NB4 (cell line): ENCODE measurements at regions not wholly inside any gene's neighbourhood (a gene's known extent, or its start where the extent isn't known, plus 50 kb on each side); places are given as distances from the start of the nearest gene placed in this dataset.
A peak's percentile ranks its signal among the peaks of the same experiment; 100 is the strongest.

Source experiments
- MYC ChIP-seq: IDR thresholded peaks from 2 replicates; pipeline ENCODE4 v1.6.1; 2011; ENCODE audit warnings: low read depth, low read length
- POLR2A ChIP-seq: IDR thresholded peaks from 2 replicates; pipeline ENCODE4 v1.6.1; 2011; ENCODE audit warnings: mild to moderate bottlenecking; ENCODE audit not compliant: insufficient read length; ENCODE audit errors: extremely low read depth
- TF ChIP-seq, protein P1 (sequence below): IDR thresholded peaks from 2 replicates; pipeline ENCODE4 v1.6.1; 2011; ENCODE audit warnings: low read depth, low read length
- TF ChIP-seq, protein P2 (sequence below): IDR thresholded peaks from one replicate; pipeline ENCODE4 v1.5.1; 2012; ENCODE audit warnings: low read depth, low read length

DNA sequence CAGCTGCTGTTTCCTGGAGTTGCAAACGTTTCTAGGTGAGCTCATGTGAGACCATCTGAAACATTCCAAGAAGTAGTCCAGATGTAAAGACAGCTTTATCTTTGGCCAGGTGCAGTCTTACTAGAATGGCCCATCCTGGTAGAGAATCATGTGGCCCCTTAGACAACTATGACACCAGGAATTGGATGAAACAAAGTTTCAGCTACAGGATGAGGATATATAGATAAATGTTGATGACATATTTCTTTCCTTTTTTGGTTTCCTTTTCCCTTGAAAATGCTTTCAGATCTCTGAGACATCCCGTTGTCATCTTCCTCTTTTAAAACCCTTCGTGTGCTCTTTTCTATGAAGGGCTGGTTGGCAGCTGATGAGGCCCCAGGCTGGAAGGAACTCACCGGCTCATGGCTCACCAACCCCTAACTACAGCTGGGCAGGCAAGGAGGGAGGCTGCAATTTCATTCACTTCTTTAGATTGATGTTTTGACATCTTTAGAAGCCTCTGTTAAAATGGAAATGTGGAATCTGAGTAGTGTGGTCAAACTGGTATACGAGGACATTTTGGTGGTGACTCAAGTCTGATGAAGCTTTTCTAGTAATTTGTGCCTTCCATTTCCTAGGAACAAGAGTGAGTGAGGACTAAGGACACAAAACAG is 167.9 kb upstream of the TNFAIP3 start:
- TF ChIP-seq, protein P1, sequence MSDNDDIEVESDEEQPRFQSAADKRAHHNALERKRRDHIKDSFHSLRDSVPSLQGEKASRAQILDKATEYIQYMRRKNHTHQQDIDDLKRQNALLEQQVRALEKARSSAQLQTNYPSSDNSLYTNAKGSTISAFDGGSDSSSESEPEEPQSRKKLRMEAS = peak; percentile 36; the same call in 1 of the 2 replicates
- TF ChIP-seq, protein P2, sequence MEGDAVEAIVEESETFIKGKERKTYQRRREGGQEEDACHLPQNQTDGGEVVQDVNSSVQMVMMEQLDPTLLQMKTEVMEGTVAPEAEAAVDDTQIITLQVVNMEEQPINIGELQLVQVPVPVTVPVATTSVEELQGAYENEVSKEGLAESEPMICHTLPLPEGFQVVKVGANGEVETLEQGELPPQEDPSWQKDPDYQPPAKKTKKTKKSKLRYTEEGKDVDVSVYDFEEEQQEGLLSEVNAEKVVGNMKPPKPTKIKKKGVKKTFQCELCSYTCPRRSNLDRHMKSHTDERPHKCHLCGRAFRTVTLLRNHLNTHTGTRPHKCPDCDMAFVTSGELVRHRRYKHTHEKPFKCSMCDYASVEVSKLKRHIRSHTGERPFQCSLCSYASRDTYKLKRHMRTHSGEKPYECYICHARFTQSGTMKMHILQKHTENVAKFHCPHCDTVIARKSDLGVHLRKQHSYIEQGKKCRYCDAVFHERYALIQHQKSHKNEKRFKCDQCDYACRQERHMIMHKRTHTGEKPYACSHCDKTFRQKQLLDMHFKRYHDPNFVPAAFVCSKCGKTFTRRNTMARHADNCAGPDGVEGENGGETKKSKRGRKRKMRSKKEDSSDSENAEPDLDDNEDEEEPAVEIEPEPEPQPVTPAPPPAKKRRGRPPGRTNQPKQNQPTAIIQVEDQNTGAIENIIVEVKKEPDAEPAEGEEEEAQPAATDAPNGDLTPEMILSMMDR = no peak
- TF ChIP-seq POLR2A (no peak), MYC (peak; percentile 60)
